ENCODE measurements at regions not wholly inside any gene's neighbourhood (a gene's known extent, or its start where the extent isn't known, plus 50 kb on each side); places are given as distances from the start of the nearest gene placed in this dataset.

DNA sequence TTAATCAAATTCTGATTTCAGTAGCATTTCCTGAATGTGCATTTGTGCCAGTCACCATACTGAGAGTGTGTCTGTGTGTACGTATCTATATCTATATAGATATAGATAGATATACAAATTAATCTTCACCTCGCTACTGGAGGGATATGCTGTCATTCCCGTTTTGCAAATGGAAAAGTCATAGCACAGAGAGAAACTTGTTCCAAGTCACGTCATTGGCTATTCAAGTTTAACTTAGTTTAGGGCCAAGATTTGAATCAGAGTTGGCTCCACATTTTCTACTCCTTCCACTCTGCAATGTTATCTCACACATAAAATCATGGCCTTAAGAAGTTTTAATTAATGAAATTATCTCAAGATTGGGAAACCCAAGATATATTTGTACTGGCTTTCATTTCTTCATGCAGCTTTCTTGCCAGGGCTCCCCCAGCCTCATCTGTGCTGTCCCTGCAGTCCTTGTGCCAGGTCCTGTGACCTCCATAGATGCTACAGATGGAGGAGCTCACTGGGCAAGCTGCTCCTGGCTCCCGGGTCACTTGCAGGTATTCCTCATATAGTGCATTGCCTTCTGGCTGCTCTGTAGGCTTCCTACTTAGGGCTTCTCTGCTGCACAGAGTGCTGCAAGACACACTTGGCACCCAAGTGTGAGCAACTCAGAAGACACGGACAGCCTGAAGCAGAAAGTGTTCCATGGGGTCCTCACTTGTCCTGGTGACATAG is 245.8 kb downstream of the KCNS3 start:
- H3K4ac ChIP-seq (ENCODE audit: low read depth, low read length) = no peak overlapping the region
- H3K56ac ChIP-seq (ENCODE audit: insufficient read length, low read depth, low read length) = no peak overlapping the region
- no peak overlapping the region for H3K23ac ChIP-seq (ENCODE audit: insufficient read length, low read depth, low read length)
- no peak overlapping the region for H3K18ac ChIP-seq (ENCODE audit: insufficient read length, low read depth, low read length)
- no peak overlapping the region for H3K14ac ChIP-seq (ENCODE audit: insufficient read depth, low read length)
- H4K8ac ChIP-seq (replicated peaks; ENCODE audit: insufficient read length, low read depth, low read length) = no peak overlapping the region
- no peaks in the 10 kb centered on the region for H3K27me3 ChIP-seq (ENCODE audit: insufficient read depth, low read length)
- no peak overlapping the region for H3K27ac Mint-ChIP-seq
- no CpG with 5 or more reads among the region's 6 CpGs for WGBS (ENCODE audit: extremely low coverage, insufficient read length, low lambda C conversion rate)
- H3K79me1 ChIP-seq (ENCODE audit: insufficient read depth, low read depth, low read length, poor library complexity, severe bottlenecking) = no peaks in the 10 kb centered on the region
- no peaks in the 10 kb centered on the region for H3K9me3 Mint-ChIP-seq
- H3K79me2 ChIP-seq (ENCODE audit: insufficient read depth, low read length) = no peaks in the 10 kb centered on the region
- no peak overlapping the region for H2AFZ ChIP-seq (ENCODE audit: low read length)
- no peak overlapping the region for H2BK120ac ChIP-seq (ENCODE audit: low read depth, low read length, poor library complexity, severe bottlenecking)
- no peaks in the 10 kb centered on the region for H3K36me3 Mint-ChIP-seq (ENCODE audit: insufficient read depth in 1 of 3, low read depth in 3 of 3)
- H3T11ph ChIP-seq (ENCODE audit: low read length) = no peak overlapping the region
- H3K9ac ChIP-seq (ENCODE audit: extremely low read depth, insufficient read length, low read length) = no peak overlapping the region
- no peaks in the 10 kb centered on the region for H3K4me1 ChIP-seq (ENCODE audit: insufficient read depth, low read length)
- H3K9me3 ChIP-seq (ENCODE audit: control insufficient read depth, low read depth, low read length) = no peaks in the 10 kb centered on the region
- no peak overlapping the region for H2BK12ac ChIP-seq (ENCODE audit: insufficient read length, low read depth, low read length)
- DNase-seq = no peak
- H3K4me3 Mint-ChIP-seq = no peak overlapping the region
- H4K20me1 ChIP-seq (ENCODE audit: control insufficient read depth, insufficient read depth, insufficient read length) = no peaks in the 10 kb centered on the region
- H2AK5ac ChIP-seq (ENCODE audit: insufficient read length, low read length) = no peak overlapping the region
- H3K4me1 Mint-ChIP-seq = no peaks in the 10 kb centered on the region
- H3K4me2 ChIP-seq (ENCODE audit: insufficient read depth, insufficient read length, low read length) = no peak overlapping the region
- H3K23me2 ChIP-seq (ENCODE audit: insufficient read length, low read depth, low read length, poor library complexity, severe bottlenecking) = no peaks in the 10 kb centered on the region
- no peak overlapping the region for H4K91ac ChIP-seq (ENCODE audit: insufficient read length, low read depth, low read length)
- TF ChIP-seq, protein P1, sequence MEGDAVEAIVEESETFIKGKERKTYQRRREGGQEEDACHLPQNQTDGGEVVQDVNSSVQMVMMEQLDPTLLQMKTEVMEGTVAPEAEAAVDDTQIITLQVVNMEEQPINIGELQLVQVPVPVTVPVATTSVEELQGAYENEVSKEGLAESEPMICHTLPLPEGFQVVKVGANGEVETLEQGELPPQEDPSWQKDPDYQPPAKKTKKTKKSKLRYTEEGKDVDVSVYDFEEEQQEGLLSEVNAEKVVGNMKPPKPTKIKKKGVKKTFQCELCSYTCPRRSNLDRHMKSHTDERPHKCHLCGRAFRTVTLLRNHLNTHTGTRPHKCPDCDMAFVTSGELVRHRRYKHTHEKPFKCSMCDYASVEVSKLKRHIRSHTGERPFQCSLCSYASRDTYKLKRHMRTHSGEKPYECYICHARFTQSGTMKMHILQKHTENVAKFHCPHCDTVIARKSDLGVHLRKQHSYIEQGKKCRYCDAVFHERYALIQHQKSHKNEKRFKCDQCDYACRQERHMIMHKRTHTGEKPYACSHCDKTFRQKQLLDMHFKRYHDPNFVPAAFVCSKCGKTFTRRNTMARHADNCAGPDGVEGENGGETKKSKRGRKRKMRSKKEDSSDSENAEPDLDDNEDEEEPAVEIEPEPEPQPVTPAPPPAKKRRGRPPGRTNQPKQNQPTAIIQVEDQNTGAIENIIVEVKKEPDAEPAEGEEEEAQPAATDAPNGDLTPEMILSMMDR (conservative IDR thresholded peaks at IDR 0.05) = no peak
- no peak overlapping the region for H3K27ac ChIP-seq (ENCODE audit: insufficient read length, low read depth, low read length)
- no peak overlapping the region for H4K5ac ChIP-seq (ENCODE audit: insufficient read length, low read depth, low read length)
- no peak overlapping the region for H2BK15ac ChIP-seq (ENCODE audit: low read depth, low read length)
- peaks cover 3% of the 10 kb centered on the region; the same call in 1 of the 2 replicates for H3K27me3 Mint-ChIP-seq (ENCODE audit: low read depth)
- no peak overlapping the region for H2BK20ac ChIP-seq (ENCODE audit: low read depth, low read length, poor library complexity, severe bottlenecking)
- H2BK5ac ChIP-seq (ENCODE audit: insufficient read length, low read length) = no peak overlapping the region
